ENCODE measurements at regions not wholly inside any gene's neighbourhood (a gene's known extent, or its start where the extent isn't known, plus 50 kb on each side); places are given as distances from the start of the nearest gene placed in this dataset.

GRCh38 chr11:101786916-101787315 lies 127.9 kb upstream of the CEP126 start:
- WGBS (ENCODE audit: insufficient coverage, low coverage, missing lambda C conversion rate) = 0% methylated on average over 1 of the region's 1 CpG
- Histone ChIP-seq H3K79me2 (ENCODE audit: control insufficient read depth, insufficient read depth, low read length) (no peaks in the 10 kb centered on the region), H3K36me3 (ENCODE audit: control insufficient read depth, insufficient read depth, low read length) (no peaks in the 10 kb centered on the region), H3K9ac (ENCODE audit: insufficient read depth in 1 of 2, low read depth in 2 of 2, low read length in 2 of 2) (no peak overlapping the region), H3K9me1 (ENCODE audit: control insufficient read depth, insufficient read depth, low read length) (no peaks in the 10 kb centered on the region), H3K4me3 (no peak overlapping the region), H3K27ac (ENCODE audit: extremely low read depth, low read depth, low read length) (no peak overlapping the region), H3K4me1 (replicated peaks in 1 of 2; ENCODE audit: control insufficient read depth in 2 of 2, insufficient read depth in 2 of 2, low read length in 2 of 2) (no peaks in the 10 kb centered on the region), H3K9me3 (replicated peaks; ENCODE audit: control insufficient read depth, insufficient read depth, low read depth, low read length) (0 out of 2 replicates have a peak, but pooled peaks cover 2% of the 10 kb centered on the region), H2AFZ (ENCODE audit: low read depth, low read length) (no peak overlapping the region), H3K27me3 (ENCODE audit: control insufficient read depth in 2 of 2, insufficient read depth in 2 of 2, low read length in 2 of 2) (no peaks in the 10 kb centered on the region), H4K20me1 (replicated peaks; ENCODE audit: control insufficient read depth, insufficient read depth, low read length) (no peaks in the 10 kb centered on the region), H3K4me2 (ENCODE audit: insufficient read depth, low read length) (no peak overlapping the region)
- DNase-seq (ENCODE audit: extremely low read depth in 1 of 4, low spot score in 3 of 4) = no peak
- ChIA-PET POLR2A (no interaction called here), CTCF (ENCODE audit: low intra/inter-chr PET ratio) (no interaction called here)
- BruUV-seq (replicated peaks) = no TSS peak
- intact Hi-C loops (cut with micrococcal nuclease) = no loop called here
- no peak for TF ChIP-seq NKRF (IDR thresholded peaks at IDR 0.05; ENCODE audit: borderline replicate concordance)
- TF ChIP-seq TARDBP (IDR thresholded peaks at IDR 0.05) = no peak
- TF ChIP-seq SNIP1 (IDR thresholded peaks at IDR 0.05; ENCODE audit: low read depth) = no peak
- no peak for TF ChIP-seq ATF1 (CRISPR knock-in tag; IDR thresholded peaks at IDR 0.05)
- no peak for TF ChIP-seq ATF1 (tag; IDR thresholded peaks at IDR 0.05)
- TF ChIP-seq DPF2 (IDR thresholded peaks at IDR 0.05) = no peak
- no peak for TF ChIP-seq CHD1 (IDR thresholded peaks at IDR 0.05; ENCODE audit: low read length)
- TF ChIP-seq HDGF (IDR thresholded peaks at IDR 0.05) = no peak
- no peak for TF ChIP-seq PTRF (tag; IDR thresholded peaks at IDR 0.05)
- TF ChIP-seq RFX5 (IDR thresholded peaks at IDR 0.05; ENCODE audit: low read depth, low read length) = no peak
- no peak for TF ChIP-seq EP400 (IDR thresholded peaks at IDR 0.05)
- TF ChIP-seq HMGXB4 (CRISPR knock-in tag; IDR thresholded peaks at IDR 0.05) = no peak
- TF ChIP-seq ZNF165 (CRISPR knock-in tag; IDR thresholded peaks at IDR 0.05; ENCODE audit: borderline replicate concordance) = no peak
- TF ChIP-seq ZNF311 (CRISPR knock-in tag; IDR thresholded peaks at IDR 0.05) = no peak
- no peak for TF ChIP-seq ZFX (CRISPR knock-in tag; IDR thresholded peaks at IDR 0.05)
- ATAC-seq = no peak
- in situ Hi-C loops (cut with MboI) = no loop called here
- FAIRE-seq = no peak

Data from K562 (cell line).